Esophagus muscularis mucosa (tissue), 3 donors: ENCODE measurements at regions not wholly inside any gene's neighbourhood (a gene's known extent, or its start where the extent isn't known, plus 50 kb on each side); places are given as distances from the start of the nearest gene placed in this dataset.

Experiments
- POLR2A ChIP-seq: fragments of 450-650 bp; IDR thresholded peaks from one replicate; pipeline ENCODE4 v1.6.1; 2017; ENCODE audit warnings: antibody characterized with exemption, moderate library complexity, mild to moderate bottlenecking, low read depth
- TF ChIP-seq, protein P1 (sequence below), 3 experiments: fragments of 200-600 bp in 2 of 3; fragments of 450-650 bp in 1 of 3; sonication (generic) in 2 of 3; IDR thresholded peaks; one replicate each; pipeline ENCODE4 v1.5.1; 2017 to 2019; ENCODE audit warnings: antibody characterized with exemption in 3 of 3, mild to moderate bottlenecking in 2 of 3, moderate library complexity in 1 of 3

DNA sequence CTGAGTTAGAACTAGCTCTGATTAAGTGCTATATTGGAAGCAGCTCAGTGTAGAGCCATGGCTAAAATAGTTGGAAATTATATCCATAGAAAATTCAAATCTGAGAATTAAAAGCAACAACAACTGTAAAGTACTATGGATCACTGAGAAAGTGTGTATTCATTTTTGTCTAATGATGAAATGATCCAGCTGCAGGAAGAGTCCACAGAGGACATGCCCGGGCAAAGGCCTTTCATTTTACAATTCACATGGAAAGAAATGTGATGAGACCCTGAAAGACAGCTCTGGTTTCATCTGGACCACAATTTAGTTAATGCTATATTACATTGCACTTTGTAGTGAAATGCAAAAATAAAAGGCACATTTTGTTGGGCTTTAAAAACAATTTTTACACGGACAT, 196.8 kb upstream of the FAT1 start:
- TF ChIP-seq, protein P1, sequence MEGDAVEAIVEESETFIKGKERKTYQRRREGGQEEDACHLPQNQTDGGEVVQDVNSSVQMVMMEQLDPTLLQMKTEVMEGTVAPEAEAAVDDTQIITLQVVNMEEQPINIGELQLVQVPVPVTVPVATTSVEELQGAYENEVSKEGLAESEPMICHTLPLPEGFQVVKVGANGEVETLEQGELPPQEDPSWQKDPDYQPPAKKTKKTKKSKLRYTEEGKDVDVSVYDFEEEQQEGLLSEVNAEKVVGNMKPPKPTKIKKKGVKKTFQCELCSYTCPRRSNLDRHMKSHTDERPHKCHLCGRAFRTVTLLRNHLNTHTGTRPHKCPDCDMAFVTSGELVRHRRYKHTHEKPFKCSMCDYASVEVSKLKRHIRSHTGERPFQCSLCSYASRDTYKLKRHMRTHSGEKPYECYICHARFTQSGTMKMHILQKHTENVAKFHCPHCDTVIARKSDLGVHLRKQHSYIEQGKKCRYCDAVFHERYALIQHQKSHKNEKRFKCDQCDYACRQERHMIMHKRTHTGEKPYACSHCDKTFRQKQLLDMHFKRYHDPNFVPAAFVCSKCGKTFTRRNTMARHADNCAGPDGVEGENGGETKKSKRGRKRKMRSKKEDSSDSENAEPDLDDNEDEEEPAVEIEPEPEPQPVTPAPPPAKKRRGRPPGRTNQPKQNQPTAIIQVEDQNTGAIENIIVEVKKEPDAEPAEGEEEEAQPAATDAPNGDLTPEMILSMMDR (IDR thresholded peaks at IDR 0.05): no peak
- TF ChIP-seq POLR2A: no peak
